ENCODE measurements at regions not wholly inside any gene's neighbourhood (a gene's known extent, or its start where the extent isn't known, plus 50 kb on each side); places are given as distances from the start of the nearest gene placed in this dataset.

DNA sequence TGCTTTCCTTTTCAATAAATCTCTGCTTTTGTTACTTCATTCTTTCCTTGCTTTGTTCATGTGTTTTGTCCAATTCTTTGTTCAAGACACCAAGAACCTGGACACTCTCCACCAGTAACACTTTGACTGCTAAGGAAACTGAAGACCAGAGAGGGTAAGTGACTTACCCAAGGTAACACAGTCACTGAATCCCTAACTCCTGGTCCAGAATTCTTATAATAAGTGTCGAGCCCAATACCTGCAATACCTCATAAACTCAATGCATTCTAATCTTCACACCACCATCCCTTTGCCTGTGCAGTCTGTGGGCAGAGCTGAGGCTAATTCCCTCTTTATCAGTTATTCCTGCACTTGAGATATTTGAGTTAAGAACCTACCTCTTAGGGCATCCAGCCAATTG lies 237.8 kb downstream of the UACA start:
- Histone ChIP-seq H3K36me3 (ENCODE audit: control insufficient read depth, insufficient read depth, low read length) (no peaks in the 10 kb centered on the region), H2AFZ (ENCODE audit: low read depth, low read length) (no peak overlapping the region), H3K9ac (ENCODE audit: insufficient read depth in 1 of 2, low read depth in 2 of 2, low read length in 2 of 2) (no peak overlapping the region), H4K20me1 (replicated peaks; ENCODE audit: control insufficient read depth, insufficient read depth, low read length) (0 out of 2 replicates have a peak, but pooled peaks cover 3% of the 10 kb centered on the region), H3K4me1 (replicated peaks in 1 of 2; ENCODE audit: control insufficient read depth in 2 of 2, insufficient read depth in 2 of 2, low read length in 2 of 2) (peaks cover 0 to 3% of the 10 kb centered on the region in 2 experiments; a peak in 1 of 5 replicates), H3K27ac (ENCODE audit: extremely low read depth, low read depth, low read length) (no peak overlapping the region), H3K27me3 (ENCODE audit: control insufficient read depth in 2 of 2, insufficient read depth in 2 of 2, low read length in 2 of 2) (peaks cover 2 to 21% of the 10 kb centered on the region in 2 experiments; a peak in 4 of 5 replicates), H3K4me3 (no peak overlapping the region), H3K4me2 (ENCODE audit: insufficient read depth, low read length) (no peak overlapping the region), H3K9me1 (ENCODE audit: control insufficient read depth, insufficient read depth, low read length) (no peaks in the 10 kb centered on the region), H3K9me3 (replicated peaks; ENCODE audit: control insufficient read depth, insufficient read depth, low read depth, low read length) (no peaks in the 10 kb centered on the region), H3K79me2 (ENCODE audit: control insufficient read depth, insufficient read depth, low read length) (no peaks in the 10 kb centered on the region)
- no peak for FAIRE-seq
- no peak for ATAC-seq
- in situ Hi-C loops (cut with MboI) (no loop called here), intact Hi-C loops (cut with micrococcal nuclease) (no loop called here)
- TF ChIP-seq ZFP36 (IDR thresholded peaks at IDR 0.05; ENCODE audit: low read depth, low read length, partially characterized antibody), result peak; percentile 15
- no peak for TF ChIP-seq LCOR (CRISPR knock-in tag; IDR thresholded peaks at IDR 0.05)
- CTCF ChIA-PET (ENCODE audit: low intra/inter-chr PET ratio), result no interaction called here
- WGBS (ENCODE audit: insufficient coverage, low coverage, missing lambda C conversion rate), result 0% methylated on average over 1 of the region's 1 CpG
- DNase-seq (ENCODE audit: extremely low read depth in 1 of 4, low spot score in 3 of 4), result no peak
- BruUV-seq (replicated peaks), result no TSS peak
- POLR2A ChIA-PET, result no interaction called here

DNA sequence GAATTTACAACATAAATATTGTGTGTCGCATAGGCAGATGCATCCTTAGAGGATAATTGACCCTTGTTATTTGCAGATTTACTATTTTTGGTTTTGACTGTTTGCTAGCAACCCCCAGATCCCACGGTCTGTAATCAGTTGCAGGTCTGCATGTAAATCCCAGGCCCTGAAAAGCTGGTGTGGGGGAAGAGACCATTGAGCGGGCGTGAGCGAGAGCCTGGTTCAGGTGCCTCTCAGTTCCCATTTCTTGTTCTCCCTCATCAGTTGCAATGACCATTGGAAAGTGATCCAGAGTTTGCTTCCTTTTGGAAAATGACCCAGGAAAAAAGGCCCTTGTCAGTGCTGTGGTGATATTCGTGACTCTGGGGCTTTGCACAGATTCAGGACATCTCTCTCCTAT lies 238.9 kb downstream of the UACA start:
- in situ Hi-C loops (cut with MboI), result no loop called here
- FAIRE-seq, result no peak
- POLR2A ChIA-PET, result no interaction called here

More for the DNA sequence above, 238.9 kb downstream of the UACA start:
- peaks cover 0 to 3% of the 10 kb centered on the region in 2 experiments; a peak in 1 of 5 replicates for H3K4me1 ChIP-seq (replicated peaks in 1 of 2; ENCODE audit: control insufficient read depth in 2 of 2, insufficient read depth in 2 of 2, low read length in 2 of 2)
- H4K20me1 ChIP-seq (replicated peaks; ENCODE audit: control insufficient read depth, insufficient read depth, low read length), result 0 out of 2 replicates have a peak, but pooled peaks cover 3% of the 10 kb centered on the region
- no peaks in the 10 kb centered on the region for H3K79me2 ChIP-seq (ENCODE audit: control insufficient read depth, insufficient read depth, low read length)
- DNase-seq (ENCODE audit: extremely low read depth in 1 of 4, low spot score in 3 of 4), result no peak
- no TSS peak for BruUV-seq (replicated peaks)
- no peak overlapping the region for H3K4me3 ChIP-seq
- no peaks in the 10 kb centered on the region for H3K36me3 ChIP-seq (ENCODE audit: control insufficient read depth, insufficient read depth, low read length)
- TF ChIP-seq PPARD (CRISPR knock-in tag; IDR thresholded peaks at IDR 0.05), result no peak
- no peak for TF ChIP-seq RFX7 (CRISPR knock-in tag; IDR thresholded peaks at IDR 0.05)
- no peak for TF ChIP-seq RBM22 (IDR thresholded peaks at IDR 0.05; ENCODE audit: low read depth, low read length, poor library complexity, severe bottlenecking)
- TF ChIP-seq NELFE (IDR thresholded peaks at IDR 0.05; ENCODE audit: insufficient read depth, insufficient read length), result no peak
- no peak for TF ChIP-seq U2AF2 (optimal IDR thresholded peaks at IDR 0.05; ENCODE audit: low read depth, low read length)
- no peak for TF ChIP-seq TCFL5 (CRISPR knock-in tag; conservative IDR thresholded peaks at IDR 0.05)
- TF ChIP-seq HMGN3 (IDR thresholded peaks at IDR 0.05; ENCODE audit: borderline replicate concordance, extremely low read depth, insufficient read length, low read depth, low read length), result no peak
- TF ChIP-seq RB1 (IDR thresholded peaks at IDR 0.05; ENCODE audit: low read depth), result no peak
- CTCF ChIA-PET (ENCODE audit: low intra/inter-chr PET ratio), result no interaction called here
- H3K9ac ChIP-seq (ENCODE audit: insufficient read depth in 1 of 2, low read depth in 2 of 2, low read length in 2 of 2), result no peak overlapping the region
- no peak overlapping the region for H3K27ac ChIP-seq (ENCODE audit: extremely low read depth, low read depth, low read length)
- H3K9me1 ChIP-seq (ENCODE audit: control insufficient read depth, insufficient read depth, low read length), result no peaks in the 10 kb centered on the region
- 2% methylated on average over 6 of the region's 6 CpGs for WGBS (ENCODE audit: insufficient coverage, low coverage, missing lambda C conversion rate)
- intact Hi-C loops (cut with micrococcal nuclease), result no loop called here
- H3K27me3 ChIP-seq (ENCODE audit: control insufficient read depth in 2 of 2, insufficient read depth in 2 of 2, low read length in 2 of 2), result peaks cover 2 to 21% of the 10 kb centered on the region in 2 experiments; a peak in 4 of 5 replicates
- no peak overlapping the region for H2AFZ ChIP-seq (ENCODE audit: low read depth, low read length)
- no peak overlapping the region for H3K4me2 ChIP-seq (ENCODE audit: insufficient read depth, low read length)
- H3K9me3 ChIP-seq (replicated peaks; ENCODE audit: control insufficient read depth, insufficient read depth, low read depth, low read length), result no peaks in the 10 kb centered on the region
- no peak for ATAC-seq
